Hepatocyte (in vitro differentiated cells): ENCODE measurements at regions not wholly inside any gene's neighbourhood (a gene's known extent, or its start where the extent isn't known, plus 50 kb on each side); places are given as distances from the start of the nearest gene placed in this dataset.

Source experiments
- EZH2 ChIP-seq: fragments of 200-600 bp; sonication (generic); IDR thresholded peaks from 2 replicates; pipeline ENCODE4 v1.6.1; 2016; ENCODE audit warnings: antibody characterized with exemption, mild to moderate bottlenecking, borderline replicate concordance
- EZH2phosphoT487 ChIP-seq: fragments of 200-600 bp; sonication (generic); IDR thresholded peaks from one replicate; pipeline ENCODE4 v1.6.1; 2018; ENCODE audit warnings: antibody characterized with exemption, mild to moderate bottlenecking, low read depth, moderate library complexity; ENCODE audit not compliant: unreplicated experiment, severe bottlenecking
- TF ChIP-seq, protein P1 (sequence below): fragments of 200-600 bp; sonication (generic); IDR thresholded peaks from 2 replicates; pipeline ENCODE4 v1.5.1; 2016; ENCODE audit warnings: antibody characterized with exemption, mild to moderate bottlenecking; ENCODE audit not compliant: poor library complexity

DNA sequence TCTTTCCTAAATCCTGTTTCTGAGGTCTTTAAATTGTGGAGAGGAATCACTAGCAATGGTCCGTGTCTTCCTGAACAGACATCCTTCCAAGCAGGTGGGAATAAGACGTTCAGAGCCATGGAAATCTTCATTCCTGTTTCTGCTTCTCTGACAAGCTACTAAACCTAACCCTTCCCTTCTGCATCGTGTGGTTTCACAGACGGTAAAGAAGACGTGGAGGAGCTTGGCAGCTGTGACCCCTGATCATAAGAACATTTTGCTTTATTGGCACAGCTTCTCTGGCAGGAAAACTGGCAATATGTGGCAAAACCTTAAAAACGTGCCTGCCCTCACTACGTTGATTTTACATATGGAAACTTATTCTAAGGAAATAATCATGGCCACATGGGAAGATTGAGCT lies 63.0 kb upstream of the LOXL4 start:
- TF ChIP-seq, protein P1, sequence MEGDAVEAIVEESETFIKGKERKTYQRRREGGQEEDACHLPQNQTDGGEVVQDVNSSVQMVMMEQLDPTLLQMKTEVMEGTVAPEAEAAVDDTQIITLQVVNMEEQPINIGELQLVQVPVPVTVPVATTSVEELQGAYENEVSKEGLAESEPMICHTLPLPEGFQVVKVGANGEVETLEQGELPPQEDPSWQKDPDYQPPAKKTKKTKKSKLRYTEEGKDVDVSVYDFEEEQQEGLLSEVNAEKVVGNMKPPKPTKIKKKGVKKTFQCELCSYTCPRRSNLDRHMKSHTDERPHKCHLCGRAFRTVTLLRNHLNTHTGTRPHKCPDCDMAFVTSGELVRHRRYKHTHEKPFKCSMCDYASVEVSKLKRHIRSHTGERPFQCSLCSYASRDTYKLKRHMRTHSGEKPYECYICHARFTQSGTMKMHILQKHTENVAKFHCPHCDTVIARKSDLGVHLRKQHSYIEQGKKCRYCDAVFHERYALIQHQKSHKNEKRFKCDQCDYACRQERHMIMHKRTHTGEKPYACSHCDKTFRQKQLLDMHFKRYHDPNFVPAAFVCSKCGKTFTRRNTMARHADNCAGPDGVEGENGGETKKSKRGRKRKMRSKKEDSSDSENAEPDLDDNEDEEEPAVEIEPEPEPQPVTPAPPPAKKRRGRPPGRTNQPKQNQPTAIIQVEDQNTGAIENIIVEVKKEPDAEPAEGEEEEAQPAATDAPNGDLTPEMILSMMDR: no peak
- TF ChIP-seq EZH2phosphoT487: no peak
- TF ChIP-seq EZH2: no peak
